GM12872 (cell line): ENCODE measurements at regions not wholly inside any gene's neighbourhood (a gene's known extent, or its start where the extent isn't known, plus 50 kb on each side); places are given as distances from the start of the nearest gene placed in this dataset.

Experiments
- TF ChIP-seq, protein P1 (sequence below): IDR thresholded peaks from 3 replicates; pipeline ENCODE4 v1.5.1; 2011; ENCODE audit warnings: low read depth, mild to moderate bottlenecking, low read length, moderate library complexity; ENCODE audit not compliant: insufficient read depth

GRCh38 chr15:39456582-39457330 lies 124.1 kb upstream of the THBS1 start:
- TF ChIP-seq, protein P1, sequence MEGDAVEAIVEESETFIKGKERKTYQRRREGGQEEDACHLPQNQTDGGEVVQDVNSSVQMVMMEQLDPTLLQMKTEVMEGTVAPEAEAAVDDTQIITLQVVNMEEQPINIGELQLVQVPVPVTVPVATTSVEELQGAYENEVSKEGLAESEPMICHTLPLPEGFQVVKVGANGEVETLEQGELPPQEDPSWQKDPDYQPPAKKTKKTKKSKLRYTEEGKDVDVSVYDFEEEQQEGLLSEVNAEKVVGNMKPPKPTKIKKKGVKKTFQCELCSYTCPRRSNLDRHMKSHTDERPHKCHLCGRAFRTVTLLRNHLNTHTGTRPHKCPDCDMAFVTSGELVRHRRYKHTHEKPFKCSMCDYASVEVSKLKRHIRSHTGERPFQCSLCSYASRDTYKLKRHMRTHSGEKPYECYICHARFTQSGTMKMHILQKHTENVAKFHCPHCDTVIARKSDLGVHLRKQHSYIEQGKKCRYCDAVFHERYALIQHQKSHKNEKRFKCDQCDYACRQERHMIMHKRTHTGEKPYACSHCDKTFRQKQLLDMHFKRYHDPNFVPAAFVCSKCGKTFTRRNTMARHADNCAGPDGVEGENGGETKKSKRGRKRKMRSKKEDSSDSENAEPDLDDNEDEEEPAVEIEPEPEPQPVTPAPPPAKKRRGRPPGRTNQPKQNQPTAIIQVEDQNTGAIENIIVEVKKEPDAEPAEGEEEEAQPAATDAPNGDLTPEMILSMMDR, result no peak

DNA sequence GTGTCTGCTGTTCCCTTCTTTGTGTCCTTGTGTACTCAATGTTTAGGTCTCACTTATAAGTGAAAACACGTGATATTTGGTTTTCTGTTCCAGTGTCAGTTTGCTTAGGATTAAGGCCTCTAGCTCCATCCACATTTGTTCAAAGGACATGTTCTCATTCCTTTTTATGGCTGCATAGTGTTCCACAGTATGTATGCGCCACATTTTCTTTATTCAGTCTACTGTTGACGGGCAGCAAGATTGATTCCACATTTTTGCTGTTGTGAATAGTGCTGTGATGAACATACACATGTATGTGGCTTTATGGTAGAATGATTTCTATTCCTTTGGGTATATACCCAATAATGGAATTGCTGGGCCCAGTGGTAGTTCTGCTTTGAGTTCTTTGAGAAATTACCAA lies 122.7 kb upstream of the THBS1 start:
- TF ChIP-seq, protein P1, result no peak

DNA sequence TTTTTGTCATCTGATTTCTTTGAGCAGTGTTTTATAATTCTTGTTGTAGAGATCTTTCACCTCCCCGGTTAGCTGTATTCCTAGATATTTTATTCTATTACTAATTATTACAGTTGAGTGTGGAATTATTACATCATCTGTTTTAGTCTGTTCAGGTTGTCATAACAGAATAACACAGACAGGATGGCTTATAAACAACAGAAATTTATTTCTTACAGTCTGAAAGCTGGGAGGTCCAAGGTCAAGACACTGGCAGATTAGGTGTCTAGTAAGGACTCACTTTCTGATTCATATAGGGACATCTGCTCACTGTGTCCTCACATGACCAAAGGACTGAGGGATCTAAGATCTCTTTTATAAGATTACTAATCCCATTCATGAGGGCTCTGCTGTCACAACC lies 121.3 kb upstream of the THBS1 start:
- TF ChIP-seq, protein P1, result no peak

DNA sequence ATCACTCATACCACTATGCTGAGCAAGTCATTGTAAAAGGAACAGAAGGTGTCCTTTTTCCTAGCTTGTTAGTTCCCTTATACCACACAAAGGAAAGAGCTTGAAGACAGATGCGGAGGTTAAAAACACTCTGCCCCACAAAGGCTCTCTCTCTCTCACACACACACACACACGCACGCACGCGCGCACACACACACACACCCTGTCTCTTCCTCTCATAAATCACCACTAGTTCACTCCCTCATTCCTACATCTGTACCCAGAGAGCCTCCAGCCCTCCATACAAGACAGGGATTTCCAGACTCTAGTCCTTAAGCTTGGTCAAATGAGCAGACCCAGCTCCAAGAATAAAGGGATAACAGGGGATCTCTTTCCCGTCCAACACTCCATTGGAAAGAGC lies 120.1 kb upstream of the THBS1 start:
- TF ChIP-seq, protein P1, result no peak

GRCh38 chr15:39461536-39462130 lies 119.2 kb upstream of the THBS1 start:
- TF ChIP-seq, protein P1, result no peak

DNA sequence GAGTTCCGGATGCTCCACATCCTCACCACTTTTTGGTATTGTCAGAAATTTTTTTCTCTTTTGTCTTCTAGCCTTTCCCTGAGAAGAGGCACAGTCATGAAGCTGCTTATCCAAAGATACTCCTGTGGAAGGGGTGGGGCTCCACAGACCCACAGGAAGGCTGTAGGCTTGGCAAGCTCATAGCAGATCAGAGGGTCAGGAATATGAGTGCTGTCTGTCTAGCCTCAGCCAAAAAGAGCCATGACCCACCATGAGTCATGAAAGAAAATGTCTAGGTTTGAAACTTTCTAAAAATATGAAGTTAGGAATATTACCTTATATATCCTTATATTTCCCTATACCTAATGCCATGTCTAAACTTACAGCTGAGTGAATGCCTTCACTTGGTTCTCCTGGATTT lies 118.2 kb upstream of the THBS1 start:
- TF ChIP-seq, protein P1, result no peak

DNA sequence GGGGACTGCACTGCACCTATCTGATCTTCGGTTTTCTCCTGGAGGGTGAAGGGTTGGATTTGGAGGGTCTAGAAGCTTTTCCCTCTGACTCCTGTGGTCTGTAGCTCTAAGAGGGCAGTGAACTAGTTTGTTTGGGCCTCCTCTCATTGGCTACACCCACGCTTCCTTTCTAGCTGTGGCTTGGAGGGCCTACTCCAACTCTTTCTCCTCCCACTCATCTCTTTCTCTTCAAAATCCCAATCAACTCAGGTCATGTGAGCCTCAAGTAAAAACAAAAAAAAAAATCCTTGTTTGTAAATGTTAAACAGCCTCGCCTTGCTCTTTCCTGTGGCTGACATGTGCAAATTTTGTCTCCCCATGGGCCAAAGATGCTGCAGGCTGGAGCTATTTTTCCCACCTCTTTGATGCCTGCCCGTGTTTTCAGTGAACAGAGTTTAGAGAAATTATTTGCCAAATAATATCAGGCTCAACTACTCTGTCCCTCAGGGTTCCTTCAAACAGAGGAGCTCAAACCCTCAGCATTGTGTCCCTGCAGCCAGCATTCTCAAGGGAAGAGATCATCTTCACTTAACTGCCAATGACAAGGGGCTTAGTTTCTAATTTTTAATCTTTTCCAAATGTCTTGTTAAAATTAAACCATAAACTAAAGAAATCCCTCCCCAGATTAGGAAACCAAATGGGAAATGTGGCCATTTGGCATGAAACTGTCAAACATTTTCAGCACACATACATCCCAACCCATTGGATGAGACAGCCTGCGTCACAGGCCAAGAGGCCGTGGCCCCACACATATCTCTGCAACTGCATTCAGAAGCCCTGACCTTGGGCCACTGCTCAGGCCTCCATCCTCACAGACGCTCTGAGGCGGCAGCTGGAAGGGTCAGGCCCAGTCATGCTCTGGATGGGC lies 114.8 kb upstream of the THBS1 start:
- TF ChIP-seq, protein P1, result no peak
